Neural cell (in vitro differentiated cells): ENCODE measurements at regions not wholly inside any gene's neighbourhood (a gene's known extent, or its start where the extent isn't known, plus 50 kb on each side); places are given as distances from the start of the nearest gene placed in this dataset.

Source experiments
- EZH2 ChIP-seq: fragments of 200-600, 300-800 bp; shearing (Covaris generic), sonication (generic); IDR thresholded peaks from 2 replicates; pipeline ENCODE4 v1.6.1; 2014; ENCODE audit warnings: antibody characterized with exemption, low read length, borderline replicate concordance, mild to moderate bottlenecking; ENCODE audit not compliant: insufficient read depth, poor library complexity, severe bottlenecking
- MXI1 ChIP-seq: fragments of 450-650 bp; conservative IDR thresholded peaks from 2 replicates; pipeline ENCODE4 v1.6.1; 2014; ENCODE audit warnings: antibody characterized with exemption, mild to moderate bottlenecking; ENCODE audit not compliant: poor library complexity, severe bottlenecking
- POLR2AphosphoS5 ChIP-seq: IDR thresholded peaks from 2 replicates; pipeline ENCODE4 v1.6.1; 2012
- RAD21 ChIP-seq: fragments of 450-650 bp; conservative IDR thresholded peaks from 2 replicates; pipeline ENCODE4 v1.6.1; 2014; ENCODE audit warnings: antibody characterized with exemption, mild to moderate bottlenecking, moderate library complexity
- REST ChIP-seq: IDR thresholded peaks from 2 replicates; pipeline ENCODE4 v1.6.1; 2012; ENCODE audit warnings: borderline replicate concordance
- TF ChIP-seq, protein P1 (sequence below): fragments of 450-650 bp; IDR thresholded peaks from 2 replicates; pipeline ENCODE4 v1.5.1; 2014; ENCODE audit warnings: antibody characterized with exemption, mild to moderate bottlenecking, moderate library complexity; ENCODE audit not compliant: poor library complexity, severe bottlenecking

- no peak for TF ChIP-seq EZH2
- TF ChIP-seq, protein P1, sequence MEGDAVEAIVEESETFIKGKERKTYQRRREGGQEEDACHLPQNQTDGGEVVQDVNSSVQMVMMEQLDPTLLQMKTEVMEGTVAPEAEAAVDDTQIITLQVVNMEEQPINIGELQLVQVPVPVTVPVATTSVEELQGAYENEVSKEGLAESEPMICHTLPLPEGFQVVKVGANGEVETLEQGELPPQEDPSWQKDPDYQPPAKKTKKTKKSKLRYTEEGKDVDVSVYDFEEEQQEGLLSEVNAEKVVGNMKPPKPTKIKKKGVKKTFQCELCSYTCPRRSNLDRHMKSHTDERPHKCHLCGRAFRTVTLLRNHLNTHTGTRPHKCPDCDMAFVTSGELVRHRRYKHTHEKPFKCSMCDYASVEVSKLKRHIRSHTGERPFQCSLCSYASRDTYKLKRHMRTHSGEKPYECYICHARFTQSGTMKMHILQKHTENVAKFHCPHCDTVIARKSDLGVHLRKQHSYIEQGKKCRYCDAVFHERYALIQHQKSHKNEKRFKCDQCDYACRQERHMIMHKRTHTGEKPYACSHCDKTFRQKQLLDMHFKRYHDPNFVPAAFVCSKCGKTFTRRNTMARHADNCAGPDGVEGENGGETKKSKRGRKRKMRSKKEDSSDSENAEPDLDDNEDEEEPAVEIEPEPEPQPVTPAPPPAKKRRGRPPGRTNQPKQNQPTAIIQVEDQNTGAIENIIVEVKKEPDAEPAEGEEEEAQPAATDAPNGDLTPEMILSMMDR: no peak
- no peak for TF ChIP-seq RAD21
- TF ChIP-seq POLR2AphosphoS5: no peak
- no peak for TF ChIP-seq MXI1
- TF ChIP-seq REST: no peak
Measured at GRCh38 chr18:70650878-70651277, 362.0 kb downstream of the SOCS6 start.
